Epithelial cell of esophagus (primary cell): ENCODE measurements at regions not wholly inside any gene's neighbourhood (a gene's known extent, or its start where the extent isn't known, plus 50 kb on each side); places are given as distances from the start of the nearest gene placed in this dataset.
A peak's percentile ranks its signal among the peaks of the same experiment; 100 is the strongest.

Experiments used
- DNase-seq: peaks from one replicate; pipeline ENCODE4 v3.0.0; 2010; ENCODE audit warnings: low read depth
- H3K4me3 ChIP-seq: 2 replicates; pipeline ENCODE4 v1.5.1; 2011; ENCODE audit warnings: mild to moderate bottlenecking, low read length, control low read depth
- TF ChIP-seq, protein P1 (sequence below): IDR thresholded peaks from 2 replicates; pipeline ENCODE4 v1.5.1; 2011; ENCODE audit warnings: low read depth, mild to moderate bottlenecking, low read length, control low read depth, inconsistent platforms; ENCODE audit not compliant: insufficient read depth; ENCODE audit errors: missing control alignments

DNA sequence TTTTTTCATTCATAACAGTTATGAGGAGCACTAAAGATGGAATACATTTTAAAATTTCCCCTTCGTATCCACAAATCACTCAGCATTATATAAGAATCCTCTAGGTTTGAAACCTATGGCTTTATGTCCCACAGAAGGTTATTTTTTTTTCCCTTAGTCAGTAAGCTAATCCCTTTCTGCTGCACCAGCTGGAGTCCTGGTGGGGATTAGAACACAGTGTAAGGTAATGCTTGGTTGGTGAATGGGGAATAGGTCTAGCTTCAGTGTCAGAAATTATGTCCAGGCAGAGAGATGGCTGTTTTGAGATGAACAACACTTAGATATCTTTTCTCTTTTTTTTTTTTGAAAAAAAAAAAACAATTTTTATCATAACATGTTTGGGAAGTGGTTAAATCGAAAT is 116.6 kb downstream of the RASGEF1B start:
- TF ChIP-seq, protein P1, sequence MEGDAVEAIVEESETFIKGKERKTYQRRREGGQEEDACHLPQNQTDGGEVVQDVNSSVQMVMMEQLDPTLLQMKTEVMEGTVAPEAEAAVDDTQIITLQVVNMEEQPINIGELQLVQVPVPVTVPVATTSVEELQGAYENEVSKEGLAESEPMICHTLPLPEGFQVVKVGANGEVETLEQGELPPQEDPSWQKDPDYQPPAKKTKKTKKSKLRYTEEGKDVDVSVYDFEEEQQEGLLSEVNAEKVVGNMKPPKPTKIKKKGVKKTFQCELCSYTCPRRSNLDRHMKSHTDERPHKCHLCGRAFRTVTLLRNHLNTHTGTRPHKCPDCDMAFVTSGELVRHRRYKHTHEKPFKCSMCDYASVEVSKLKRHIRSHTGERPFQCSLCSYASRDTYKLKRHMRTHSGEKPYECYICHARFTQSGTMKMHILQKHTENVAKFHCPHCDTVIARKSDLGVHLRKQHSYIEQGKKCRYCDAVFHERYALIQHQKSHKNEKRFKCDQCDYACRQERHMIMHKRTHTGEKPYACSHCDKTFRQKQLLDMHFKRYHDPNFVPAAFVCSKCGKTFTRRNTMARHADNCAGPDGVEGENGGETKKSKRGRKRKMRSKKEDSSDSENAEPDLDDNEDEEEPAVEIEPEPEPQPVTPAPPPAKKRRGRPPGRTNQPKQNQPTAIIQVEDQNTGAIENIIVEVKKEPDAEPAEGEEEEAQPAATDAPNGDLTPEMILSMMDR: no peak
- no peak overlapping the region for H3K4me3 ChIP-seq
- DNase-seq: no peak

GRCh38 chr4:81353861-81354260 is 117.8 kb downstream of the RASGEF1B start:
- TF ChIP-seq, protein P1: no peak
- DNase-seq: peak; percentile 7
- H3K4me3 ChIP-seq: no peak overlapping the region

DNA sequence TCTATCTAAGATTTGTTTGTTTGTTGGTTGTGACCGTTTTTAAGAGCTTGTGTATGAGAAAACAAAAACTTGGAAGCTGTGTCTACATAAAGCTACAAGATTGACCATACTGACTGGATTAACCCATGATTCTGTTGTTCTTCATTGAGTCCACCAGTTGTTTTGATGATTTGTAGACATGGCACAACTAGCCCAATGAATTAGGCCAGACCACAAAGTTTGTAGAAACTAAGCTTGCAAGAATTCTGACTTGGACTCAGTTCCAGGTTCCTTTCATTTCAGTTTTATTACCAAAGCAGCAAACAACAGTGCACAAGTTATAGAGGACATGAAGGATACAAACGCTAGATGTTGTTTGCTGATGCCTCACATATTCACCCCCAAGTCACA is 119.3 kb downstream of the RASGEF1B start:
- DNase-seq: no peak
- TF ChIP-seq, protein P1: no peak
- H3K4me3 ChIP-seq: no peak overlapping the region

DNA sequence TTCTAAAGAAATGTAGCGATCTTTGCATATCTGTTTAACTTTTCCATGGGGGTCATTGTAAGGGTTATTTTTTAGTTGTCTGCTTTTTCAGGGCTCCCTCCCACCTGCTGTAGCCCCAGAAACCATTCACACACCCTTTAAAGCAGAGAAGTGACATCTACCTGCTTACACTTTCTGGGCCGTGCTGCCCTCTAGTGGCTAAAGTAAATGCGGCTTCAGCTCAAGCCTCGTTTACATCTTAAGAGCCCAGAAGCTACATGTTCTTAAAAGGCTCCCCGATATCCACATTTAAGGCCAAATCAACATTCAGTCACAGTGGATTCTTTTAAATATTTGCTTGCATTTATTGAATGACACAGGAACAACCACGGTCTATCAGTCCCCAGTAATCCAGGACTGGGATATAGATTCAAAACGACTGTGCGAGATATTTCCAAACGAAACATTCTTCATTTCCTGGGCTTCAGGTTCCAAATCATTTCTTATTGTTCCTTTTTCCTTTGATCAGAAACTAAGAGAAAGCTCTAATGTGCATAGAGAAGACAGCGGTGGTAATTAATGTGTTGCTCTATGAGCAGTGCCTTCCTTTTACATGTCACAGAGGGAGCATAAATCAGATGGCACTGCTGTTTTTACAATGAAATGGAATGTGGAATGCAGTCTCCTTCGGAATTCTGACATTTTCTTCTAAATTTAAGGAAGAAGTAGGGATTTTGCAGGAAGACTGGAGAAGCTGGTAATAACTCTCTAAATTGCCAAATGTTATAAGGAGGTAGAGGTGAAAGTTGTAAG is 119.9 kb downstream of the RASGEF1B start:
- DNase-seq: peak; percentile 82
- TF ChIP-seq, protein P1: peak; percentile 91
- H3K4me3 ChIP-seq: no peak overlapping the region

DNA sequence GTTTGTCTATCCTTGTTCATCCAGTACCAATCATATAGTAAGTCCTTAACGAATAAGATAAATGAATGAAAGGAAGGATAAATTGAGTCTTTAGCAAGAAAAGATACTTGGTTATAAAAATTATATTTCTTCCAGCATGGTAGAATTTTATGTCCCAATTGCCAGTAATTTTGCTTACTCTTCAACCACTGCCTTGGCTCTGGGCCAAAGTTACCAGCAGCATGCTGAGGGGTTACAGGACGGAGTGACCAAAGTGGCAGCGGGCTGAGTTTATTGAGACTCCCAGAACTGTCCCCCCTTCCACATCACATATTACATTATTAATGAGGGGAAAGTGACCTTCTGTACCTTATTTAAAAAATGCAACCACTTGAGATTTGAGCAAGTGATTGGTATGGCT is 121.7 kb downstream of the RASGEF1B start:
- no peak overlapping the region for H3K4me3 ChIP-seq
- DNase-seq: no peak
- TF ChIP-seq, protein P1: no peak

DNA sequence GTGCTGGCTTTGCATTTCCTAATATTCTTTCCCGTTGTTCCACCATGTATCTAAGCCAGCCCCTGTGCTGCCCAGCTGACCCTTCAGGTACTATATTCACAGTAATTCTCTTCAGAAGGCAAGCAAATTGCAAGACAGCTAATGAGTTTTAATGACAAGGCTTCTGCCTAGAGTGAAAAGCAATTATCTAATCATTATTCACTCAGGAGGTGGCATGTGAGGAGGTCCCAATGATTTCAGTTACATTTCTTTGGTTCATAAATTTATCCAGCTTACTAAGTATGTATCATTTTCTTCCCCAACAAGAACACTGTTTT is 123.0 kb downstream of the RASGEF1B start:
- no peak overlapping the region for H3K4me3 ChIP-seq
- TF ChIP-seq, protein P1: no peak
- DNase-seq: no peak
